GM23338 (cell line): ENCODE measurements at regions not wholly inside any gene's neighbourhood (a gene's known extent, or its start where the extent isn't known, plus 50 kb on each side); places are given as distances from the start of the nearest gene placed in this dataset.

Experiments
- CREB1 ChIP-seq: fragments of 250-450 bp; sonication (Bioruptor Pico); IDR thresholded peaks from 2 replicates; pipeline ENCODE4 v1.5.0; 2020; ENCODE audit warnings: low read depth, mild to moderate bottlenecking, moderate library complexity
- EZH2 ChIP-seq: fragments of 200-600 bp; sonication (generic); IDR thresholded peaks from one replicate; pipeline ENCODE4 v1.8.0; 2017; ENCODE audit warnings: antibody characterized with exemption, mild to moderate bottlenecking, low read depth; ENCODE audit not compliant: unreplicated experiment
- JUNB ChIP-seq: IDR thresholded peaks from one replicate; pipeline ENCODE4 v1.6.1; 2016; ENCODE audit warnings: antibody characterized with exemption; ENCODE audit not compliant: unreplicated experiment
- NANOG ChIP-seq: IDR thresholded peaks from 2 replicates; pipeline ENCODE4 v1.6.1; 2016; ENCODE audit warnings: antibody characterized with exemption, borderline replicate concordance
- POLR2AphosphoS5 ChIP-seq: IDR thresholded peaks from 2 replicates; pipeline ENCODE4 v1.6.1; 2016; ENCODE audit warnings: antibody characterized with exemption, low read depth
- STAT1 ChIP-seq: IDR thresholded peaks from one replicate; pipeline ENCODE4 v1.6.1; 2016; ENCODE audit warnings: antibody characterized with exemption; ENCODE audit not compliant: unreplicated experiment
- ZNF114 ChIP-seq: fragments of 250-450 bp; sonication (Bioruptor Pico); IDR thresholded peaks from 2 replicates; pipeline ENCODE4 v1.5.0; 2020; ENCODE audit warnings: mild to moderate bottlenecking, moderate library complexity
- ZNF331 ChIP-seq: fragments of 250-450 bp; sonication (Bioruptor Pico); IDR thresholded peaks from 2 replicates; pipeline ENCODE4 v1.5.0; 2020; ENCODE audit warnings: low read depth, mild to moderate bottlenecking, moderate library complexity
- ZNF462 ChIP-seq: fragments of 250-450 bp; sonication (Bioruptor Pico); IDR thresholded peaks from 2 replicates; pipeline ENCODE4 v1.5.0; 2020; ENCODE audit warnings: mild to moderate bottlenecking, moderate library complexity
- TF ChIP-seq, protein P1 (sequence below): IDR thresholded peaks from one replicate; pipeline ENCODE4 v1.6.1; 2018; ENCODE audit warnings: antibody characterized with exemption; ENCODE audit not compliant: unreplicated experiment
- TF ChIP-seq, protein P2 (sequence below): IDR thresholded peaks from 2 replicates; pipeline ENCODE4 v1.6.1; 2016; ENCODE audit warnings: antibody characterized with exemption

GRCh38 chr16:17776888-17777287 lies 306.1 kb upstream of the XYLT1 start (continued):
- no peak for TF ChIP-seq ZNF462 (CRISPR knock-in tag)
- no peak for TF ChIP-seq JUNB
- TF ChIP-seq, protein P1, sequence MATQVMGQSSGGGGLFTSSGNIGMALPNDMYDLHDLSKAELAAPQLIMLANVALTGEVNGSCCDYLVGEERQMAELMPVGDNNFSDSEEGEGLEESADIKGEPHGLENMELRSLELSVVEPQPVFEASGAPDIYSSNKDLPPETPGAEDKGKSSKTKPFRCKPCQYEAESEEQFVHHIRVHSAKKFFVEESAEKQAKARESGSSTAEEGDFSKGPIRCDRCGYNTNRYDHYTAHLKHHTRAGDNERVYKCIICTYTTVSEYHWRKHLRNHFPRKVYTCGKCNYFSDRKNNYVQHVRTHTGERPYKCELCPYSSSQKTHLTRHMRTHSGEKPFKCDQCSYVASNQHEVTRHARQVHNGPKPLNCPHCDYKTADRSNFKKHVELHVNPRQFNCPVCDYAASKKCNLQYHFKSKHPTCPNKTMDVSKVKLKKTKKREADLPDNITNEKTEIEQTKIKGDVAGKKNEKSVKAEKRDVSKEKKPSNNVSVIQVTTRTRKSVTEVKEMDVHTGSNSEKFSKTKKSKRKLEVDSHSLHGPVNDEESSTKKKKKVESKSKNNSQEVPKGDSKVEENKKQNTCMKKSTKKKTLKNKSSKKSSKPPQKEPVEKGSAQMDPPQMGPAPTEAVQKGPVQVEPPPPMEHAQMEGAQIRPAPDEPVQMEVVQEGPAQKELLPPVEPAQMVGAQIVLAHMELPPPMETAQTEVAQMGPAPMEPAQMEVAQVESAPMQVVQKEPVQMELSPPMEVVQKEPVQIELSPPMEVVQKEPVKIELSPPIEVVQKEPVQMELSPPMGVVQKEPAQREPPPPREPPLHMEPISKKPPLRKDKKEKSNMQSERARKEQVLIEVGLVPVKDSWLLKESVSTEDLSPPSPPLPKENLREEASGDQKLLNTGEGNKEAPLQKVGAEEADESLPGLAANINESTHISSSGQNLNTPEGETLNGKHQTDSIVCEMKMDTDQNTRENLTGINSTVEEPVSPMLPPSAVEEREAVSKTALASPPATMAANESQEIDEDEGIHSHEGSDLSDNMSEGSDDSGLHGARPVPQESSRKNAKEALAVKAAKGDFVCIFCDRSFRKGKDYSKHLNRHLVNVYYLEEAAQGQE = no peak
- TF ChIP-seq ZNF331 (CRISPR knock-in tag) = no peak
- TF ChIP-seq NANOG = no peak
- TF ChIP-seq EZH2 = no peak
- TF ChIP-seq POLR2AphosphoS5 = no peak
- no peak for TF ChIP-seq ZNF114 (CRISPR knock-in tag)
- no peak for TF ChIP-seq CREB1
- no peak for TF ChIP-seq STAT1
- TF ChIP-seq, protein P2, sequence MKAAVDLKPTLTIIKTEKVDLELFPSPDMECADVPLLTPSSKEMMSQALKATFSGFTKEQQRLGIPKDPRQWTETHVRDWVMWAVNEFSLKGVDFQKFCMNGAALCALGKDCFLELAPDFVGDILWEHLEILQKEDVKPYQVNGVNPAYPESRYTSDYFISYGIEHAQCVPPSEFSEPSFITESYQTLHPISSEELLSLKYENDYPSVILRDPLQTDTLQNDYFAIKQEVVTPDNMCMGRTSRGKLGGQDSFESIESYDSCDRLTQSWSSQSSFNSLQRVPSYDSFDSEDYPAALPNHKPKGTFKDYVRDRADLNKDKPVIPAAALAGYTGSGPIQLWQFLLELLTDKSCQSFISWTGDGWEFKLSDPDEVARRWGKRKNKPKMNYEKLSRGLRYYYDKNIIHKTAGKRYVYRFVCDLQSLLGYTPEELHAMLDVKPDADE = no peak
